NCI-H1092 treated with DMSO at 0.1 percent for 48 hours (cell line): ENCODE measurements at regions not wholly inside any gene's neighbourhood (a gene's known extent, or its start where the extent isn't known, plus 50 kb on each side); places are given as distances from the start of the nearest gene placed in this dataset.

Experiments
- DNase-seq: peaks from one replicate; lab custom pipeline; 2025; lab: John Stamatoyannopoulos, UW

DNA sequence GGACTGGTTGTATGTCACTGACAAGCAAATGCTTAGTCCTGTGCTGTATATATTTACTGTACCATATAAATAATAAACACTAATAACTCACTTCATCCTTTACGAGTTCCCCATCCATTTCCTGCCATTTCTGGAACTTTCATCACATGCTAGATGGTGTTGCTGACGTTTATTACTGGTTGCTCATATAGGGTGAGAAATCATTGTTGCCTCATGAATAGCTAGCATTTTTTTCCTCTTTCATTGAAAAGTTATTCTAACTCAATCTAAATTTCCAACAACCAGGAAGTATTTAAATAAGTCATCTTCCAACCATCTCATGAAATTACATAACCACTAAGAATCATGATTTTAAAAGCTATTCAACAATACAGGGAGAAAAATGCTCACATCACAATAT is 88.6 kb upstream of the RCN1 start:
- no peak for DNase-seq

DNA sequence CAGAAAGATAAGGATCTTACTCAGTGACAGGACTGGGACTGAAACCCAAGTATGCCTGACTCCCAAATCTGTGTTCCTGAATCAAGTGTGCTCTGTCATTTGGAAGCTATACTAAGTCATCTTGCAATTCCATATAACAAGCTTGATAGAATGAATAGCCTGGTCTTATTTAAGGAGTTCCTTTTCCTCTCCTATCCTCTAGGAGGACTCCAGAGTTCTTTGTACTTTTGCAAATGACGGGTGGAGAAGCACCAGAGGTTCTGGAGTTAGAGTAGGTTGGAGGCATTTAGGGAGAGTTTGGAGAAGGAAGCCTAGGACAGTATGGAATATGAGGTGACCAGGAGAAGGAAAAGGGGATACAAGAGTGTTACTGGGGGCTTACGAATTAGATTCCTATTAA is 92.9 kb upstream of the RCN1 start:
- DNase-seq, result no peak

DNA sequence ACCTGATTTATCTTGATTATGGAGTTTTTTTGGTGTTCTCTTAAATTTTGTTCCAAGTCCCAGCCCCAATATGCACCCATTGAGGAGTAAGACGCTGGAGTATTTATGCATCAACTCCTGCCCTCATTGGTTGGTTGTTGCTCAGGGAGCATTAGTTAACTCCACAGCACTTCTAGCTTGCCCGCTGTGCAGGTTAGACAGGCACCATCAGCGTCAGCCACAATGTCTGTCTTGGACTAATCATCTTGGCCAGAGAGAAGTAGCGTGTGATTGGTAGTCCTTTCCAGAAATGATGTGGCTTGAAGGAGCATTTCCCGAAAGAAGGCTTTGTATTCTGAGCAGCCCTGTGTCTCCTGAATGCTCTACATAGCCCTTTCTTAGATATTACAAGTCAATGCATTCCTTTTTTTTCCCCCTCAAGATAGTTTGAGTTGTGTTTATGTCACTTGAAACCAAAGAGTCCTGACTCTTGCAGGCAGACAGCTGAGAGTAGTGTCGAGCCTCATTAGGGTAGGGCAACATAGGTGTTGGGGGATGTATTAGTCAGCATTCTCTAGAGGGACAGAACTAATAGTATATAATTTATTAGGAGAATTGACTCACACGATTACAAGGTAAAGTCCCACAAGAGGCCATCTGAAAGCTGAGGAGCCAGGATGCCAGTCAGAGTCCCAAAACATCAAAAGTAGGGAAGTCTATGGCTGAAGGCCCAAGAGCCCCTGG is 94.6 kb upstream of the RCN1 start:
- DNase-seq, result no peak

DNA sequence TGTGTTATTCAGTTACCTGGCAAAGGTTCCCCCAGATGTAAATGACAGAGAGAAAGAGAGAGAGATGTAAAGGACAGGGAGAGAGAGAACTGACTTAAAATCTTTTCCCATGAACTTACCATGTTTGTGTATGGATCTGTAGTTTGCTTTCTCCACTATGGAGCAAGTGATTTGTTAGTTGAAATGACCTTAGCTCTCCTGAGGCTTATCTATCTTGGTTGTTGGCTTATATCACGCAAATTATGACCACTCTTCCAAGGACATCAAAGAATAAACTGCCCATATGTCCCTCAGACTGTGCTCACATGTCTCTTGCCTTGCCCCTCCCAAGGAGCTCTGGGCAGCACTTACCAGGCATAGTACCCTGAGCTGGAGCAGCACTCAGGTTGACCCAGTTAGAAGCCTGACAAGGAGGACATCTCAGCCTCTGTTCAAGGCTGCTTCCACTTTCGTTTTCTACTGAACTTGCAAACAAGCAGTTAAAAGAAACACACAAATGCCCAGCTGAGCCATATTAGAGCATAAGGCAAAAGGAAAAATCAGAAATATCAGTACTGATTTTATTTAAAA is 95.3 kb upstream of the RCN1 start:
- DNase-seq, result no peak

DNA sequence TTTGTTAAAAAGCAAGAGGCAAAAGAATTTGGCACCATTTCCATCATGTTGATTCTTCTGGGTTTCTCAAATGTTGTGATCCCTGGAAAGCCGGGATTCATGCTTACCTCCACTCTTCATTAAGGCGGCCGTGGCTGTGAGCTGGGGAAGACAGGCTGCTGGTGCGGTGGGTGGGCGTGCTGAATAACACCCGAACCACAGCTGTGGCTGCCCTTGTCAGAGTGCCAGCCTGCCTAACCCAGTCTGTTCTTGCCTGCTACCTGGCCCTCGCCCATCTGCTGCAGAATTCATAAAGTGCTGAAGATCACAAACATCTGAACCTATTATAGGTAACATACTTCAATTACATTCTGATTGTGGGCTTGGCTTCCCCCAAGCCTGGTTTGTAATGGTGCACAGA is 95.8 kb upstream of the RCN1 start:
- no peak for DNase-seq

DNA sequence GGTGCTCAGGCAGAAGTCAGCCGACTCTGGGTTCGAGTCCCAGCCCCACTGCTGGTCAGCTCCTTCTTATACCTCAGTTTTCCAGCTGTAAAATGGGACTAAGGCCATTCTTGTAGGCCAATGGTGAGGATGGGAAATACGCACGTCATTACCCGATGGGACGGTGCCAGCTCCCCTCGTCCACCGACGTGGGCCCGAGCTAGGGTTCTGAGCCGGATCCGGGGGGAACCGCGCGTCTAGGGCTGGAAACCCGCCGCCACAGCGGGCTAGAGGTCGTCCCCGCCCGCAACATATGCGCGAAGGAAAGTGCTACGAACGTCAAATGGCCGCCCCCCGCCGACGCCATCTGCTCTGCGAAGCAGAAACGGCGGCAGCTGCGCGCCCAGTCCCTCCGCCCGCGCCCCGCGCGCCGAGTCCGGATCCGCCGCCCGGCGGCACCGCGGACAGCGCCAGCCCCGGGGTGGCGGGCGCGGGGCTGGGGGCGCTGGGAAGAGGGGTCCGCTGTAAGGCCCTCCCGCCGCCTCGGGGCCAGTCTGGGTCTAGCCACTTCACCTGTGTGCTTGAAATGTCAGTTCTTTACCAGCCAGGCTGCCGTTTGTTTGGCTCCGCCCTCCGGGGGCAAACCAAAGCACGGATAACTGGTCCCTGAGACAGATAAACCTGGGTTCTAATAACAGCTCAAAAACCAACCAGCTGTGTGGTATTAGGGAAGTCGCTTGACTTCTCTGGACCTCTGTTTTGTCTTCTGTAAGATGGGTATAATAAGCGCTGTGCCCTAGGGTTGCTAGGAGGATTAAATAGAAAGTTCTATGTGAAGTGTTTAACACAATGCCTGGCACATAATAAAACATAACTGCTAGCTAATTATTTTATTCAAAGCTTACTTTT is 103.5 kb upstream of the RCN1 start:
- DNase-seq, result no peak

DNA sequence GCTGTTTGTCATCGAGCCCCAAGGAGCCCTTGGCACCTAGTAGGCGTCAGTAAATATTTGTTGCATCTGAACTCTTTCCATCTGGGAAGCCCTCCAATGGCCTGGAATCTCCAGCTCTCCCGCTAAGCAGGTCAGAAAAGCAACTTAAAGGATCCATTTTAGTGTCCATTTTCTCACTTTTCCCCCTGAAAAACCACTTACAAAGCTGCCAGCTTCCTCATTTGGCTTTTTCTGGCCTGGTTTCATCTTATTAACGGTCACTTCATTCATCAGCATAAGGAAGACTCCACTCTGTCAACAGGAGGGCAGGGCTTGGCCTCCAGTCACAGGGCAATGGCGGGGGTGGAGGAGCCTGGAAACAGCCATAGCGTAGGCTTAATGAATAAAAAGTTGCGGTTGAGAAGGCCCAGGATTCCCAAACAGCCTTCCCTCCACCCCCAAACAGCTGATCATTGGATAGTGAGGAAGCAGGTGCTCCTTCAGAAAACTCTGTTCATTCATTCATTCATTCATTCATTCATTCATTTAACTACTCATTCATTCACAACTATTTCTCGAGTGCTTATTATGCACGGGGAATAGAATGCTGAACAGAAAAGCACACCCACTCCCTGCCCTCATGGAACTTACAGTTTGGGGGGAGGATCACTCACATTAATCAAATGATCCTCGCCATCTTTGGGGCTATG is 104.5 kb upstream of the RCN1 start:
- DNase-seq, result no peak

DNA sequence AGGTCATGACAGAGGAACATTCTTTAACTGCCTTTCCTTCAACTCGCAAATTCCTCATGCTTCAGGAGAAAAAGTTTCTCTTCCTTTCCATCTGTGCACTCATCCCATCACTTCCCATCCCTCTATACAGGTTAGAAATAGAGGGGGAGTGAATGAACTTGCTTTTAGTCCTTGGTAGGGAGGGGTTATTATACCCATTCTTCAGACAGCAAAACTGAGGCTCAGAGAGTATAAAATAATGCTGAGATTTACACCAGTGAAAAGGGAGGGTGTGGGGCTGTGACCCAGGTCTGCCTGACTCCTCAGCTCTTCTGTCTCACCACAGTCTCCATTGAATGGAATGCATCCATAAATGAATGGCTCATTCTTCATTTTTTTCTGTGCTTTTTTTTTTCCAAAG is 109.4 kb upstream of the RCN1 start:
- DNase-seq, result no peak

DNA sequence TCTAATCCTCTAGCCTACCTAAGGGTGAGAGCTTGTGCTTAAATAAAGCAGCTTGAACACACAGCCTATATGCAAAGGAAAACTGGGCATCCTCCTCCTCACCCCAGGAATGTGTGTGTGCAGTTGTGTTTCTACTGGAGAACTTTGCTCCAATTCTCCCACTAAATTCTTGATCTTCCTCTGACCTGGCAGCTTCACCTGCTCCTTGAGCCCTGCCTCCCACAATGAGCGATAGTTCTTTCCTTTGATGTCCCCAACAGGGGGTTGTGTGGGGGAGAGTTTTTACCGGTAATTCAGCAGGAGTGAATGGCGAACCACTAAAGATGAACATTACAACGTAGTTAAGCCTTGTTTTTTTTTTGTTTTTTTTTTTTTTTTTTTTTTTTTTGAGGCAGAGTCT is 113.5 kb upstream of the RCN1 start:
- no peak for DNase-seq

DNA sequence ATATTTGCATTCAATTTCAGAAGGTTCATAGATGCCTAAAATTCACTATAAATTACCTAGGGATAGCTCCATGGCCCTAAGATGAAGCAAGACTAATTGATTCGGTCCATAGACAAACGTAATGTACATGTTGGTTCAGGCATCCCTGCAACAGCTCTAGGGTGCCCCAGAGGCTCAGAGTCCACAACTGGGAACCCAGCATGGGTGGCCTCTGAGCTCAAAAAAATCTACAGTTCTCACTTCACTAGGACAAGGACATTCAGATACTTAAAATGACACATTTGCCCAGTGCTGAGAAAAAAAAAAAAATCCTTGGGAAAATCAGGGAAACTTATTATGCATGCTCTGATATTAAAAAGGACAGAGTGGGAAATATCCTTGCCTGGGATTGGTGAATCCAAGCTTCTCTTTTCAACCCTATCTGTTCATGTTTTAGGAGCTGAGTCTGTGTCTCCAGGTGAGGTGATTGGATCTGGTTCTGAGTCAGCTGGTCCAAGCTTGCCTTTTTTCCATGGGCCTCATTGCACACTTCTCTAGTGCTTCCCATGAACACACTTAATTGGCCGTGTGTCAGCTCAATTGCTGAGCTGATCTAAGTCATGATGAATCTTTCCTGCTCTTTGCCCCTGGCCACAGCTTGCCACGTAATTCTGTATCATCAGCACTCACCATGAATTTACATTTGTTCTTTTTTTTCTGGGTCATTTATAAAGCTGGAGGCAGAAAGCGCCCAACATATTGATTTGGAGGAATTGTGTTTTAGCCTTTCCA is 116.3 kb upstream of the RCN1 start:
- no peak for DNase-seq

DNA sequence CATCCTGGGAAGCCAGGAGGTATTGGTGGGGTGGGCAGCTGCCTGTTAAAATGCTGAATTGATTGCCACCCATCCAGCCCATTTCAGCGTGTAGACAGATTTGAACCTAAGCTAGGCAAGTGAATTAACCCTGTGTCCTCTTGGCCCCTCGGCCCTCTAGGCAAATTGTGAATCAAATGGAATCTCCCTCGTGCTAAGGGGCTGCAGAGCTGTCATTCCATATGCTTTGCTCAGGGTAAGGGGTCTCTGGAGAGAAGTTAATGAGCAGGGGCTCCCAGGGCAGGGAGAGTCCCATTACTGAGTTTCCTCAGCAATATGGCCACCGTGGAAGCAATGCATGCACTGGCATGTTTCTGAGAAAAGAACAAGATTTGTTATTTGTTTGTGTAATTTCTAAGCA is 117.7 kb upstream of the RCN1 start:
- no peak for DNase-seq

DNA sequence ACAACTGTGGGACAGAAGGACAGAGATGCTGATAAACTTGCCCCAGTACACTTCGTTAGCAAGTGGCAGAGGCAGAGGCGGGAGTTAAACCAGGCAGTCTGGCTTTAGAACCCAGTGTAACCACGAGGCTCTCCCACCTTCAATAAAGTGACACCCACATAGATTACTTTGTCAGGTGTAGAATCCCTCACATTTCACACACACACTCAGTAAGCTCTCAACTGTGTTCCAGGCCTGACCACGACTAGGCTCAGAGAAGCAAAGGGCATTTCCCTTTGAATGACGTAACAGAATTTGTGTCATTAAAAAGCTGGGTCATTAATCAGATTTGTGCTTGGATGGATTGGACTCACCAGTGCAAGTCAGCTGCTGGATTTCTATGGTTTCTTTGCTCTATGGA is 118.3 kb upstream of the RCN1 start:
- no peak for DNase-seq

DNA sequence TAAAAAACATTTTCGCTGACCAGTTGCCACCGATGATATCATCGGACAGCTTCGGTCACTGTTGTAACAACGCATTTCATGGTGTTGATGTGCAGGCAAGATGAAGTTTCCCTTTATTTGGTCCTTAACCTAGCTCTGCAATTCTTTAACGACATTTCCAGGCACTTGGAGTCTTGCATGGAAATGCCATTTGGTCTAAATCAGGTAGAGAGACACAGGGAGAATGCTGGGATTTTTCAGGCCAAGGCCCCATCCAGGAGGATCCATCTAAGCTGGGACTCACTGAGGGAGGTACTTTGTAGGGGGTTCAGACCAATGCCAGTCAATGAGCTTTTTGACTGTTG is 121.5 kb upstream of the RCN1 start:
- DNase-seq, result no peak

DNA sequence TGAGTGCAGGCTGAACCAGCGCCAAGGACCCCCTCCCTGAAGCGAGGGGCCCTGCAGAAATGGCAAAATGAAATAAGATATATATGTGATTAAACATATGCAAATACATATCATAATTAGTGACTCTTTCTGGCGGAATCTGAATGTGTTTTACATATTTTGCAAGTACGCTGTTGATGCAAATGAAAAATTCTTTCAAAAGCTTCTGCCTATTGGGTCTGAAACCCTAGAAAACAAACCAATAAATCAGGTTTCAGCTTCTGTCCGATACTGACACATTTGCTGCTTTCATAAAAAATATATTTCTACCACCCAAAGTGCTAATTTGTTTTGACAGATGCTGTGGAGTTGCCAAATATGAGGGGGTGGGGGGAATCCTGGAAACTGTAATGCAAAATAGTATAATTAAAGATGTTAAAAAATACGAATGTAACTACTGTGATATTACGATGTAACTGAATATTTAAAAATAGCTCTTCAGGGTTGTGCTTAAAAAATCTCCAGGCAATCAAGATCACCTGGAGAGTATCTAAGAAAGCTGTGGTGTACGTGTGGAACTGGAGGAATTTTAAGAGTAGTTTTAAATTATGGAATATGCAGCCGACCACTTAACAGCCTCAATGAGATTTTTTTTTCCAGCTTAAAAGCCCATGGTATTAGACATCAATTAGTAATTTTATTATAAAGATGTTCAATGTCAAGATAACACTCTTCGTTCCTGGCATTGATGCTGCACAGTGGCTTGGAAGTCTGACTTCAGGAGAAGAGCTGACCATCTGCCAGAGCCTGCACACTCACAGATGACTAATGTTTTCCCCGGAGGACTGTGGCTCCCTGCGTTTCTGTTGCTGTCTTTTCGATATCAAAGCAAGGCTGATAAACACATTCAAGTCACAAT is 122.2 kb upstream of the RCN1 start:
- no peak for DNase-seq

DNA sequence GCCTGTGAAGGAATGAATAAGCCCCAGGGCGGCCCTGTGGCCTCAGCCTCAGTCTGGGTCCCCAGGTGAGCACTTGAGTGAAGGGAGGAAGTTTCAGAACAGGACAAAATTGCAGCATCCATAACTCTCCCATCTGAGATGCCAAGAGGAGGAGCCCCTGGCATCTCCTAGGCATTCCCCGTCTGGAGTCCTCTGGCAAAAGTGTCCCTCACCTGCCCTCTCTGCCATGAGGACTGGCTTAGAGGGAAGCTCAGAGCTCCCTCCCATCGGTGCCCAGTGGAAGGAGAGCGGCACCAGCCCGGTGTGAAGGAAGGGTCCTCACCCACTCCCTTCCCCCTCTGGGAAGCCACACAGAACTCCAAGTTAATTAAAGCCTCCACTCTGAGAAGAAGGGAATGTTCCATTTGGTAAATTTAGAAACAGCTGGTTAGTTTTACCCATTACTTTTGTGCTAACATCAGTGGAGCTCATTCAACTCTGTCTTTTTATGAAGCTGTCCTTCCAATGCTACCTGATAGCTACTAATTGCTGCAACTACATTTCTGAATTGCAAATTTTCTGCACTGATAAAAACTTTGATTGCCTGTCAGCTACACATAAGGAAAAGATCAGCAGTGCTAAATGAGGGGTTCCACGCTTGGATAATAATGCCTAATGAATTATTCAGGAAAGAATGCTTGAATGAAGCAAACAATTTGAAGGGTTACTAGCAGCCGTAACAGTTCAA is 123.3 kb upstream of the RCN1 start:
- no peak for DNase-seq

DNA sequence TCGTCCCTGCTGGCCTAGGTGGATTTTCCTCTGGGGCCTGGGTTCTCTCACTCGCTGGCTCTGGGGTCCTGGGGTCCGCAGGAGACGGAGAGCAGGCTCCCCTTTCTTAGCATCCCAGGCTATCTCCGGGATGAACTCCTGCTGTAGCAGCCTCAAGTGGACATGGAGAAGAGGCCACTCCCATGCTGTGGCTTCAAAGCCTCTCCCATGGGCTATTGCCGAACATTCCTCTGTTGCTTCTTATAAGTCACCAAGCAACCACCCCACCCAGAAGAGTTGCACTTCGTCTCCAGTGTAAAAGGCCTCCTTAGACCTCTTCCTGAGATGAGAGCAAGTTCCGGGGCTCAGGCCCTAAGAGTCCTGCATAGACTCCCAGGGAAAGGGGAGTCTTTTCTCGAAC is 124.0 kb upstream of the RCN1 start:
- no peak for DNase-seq

DNA sequence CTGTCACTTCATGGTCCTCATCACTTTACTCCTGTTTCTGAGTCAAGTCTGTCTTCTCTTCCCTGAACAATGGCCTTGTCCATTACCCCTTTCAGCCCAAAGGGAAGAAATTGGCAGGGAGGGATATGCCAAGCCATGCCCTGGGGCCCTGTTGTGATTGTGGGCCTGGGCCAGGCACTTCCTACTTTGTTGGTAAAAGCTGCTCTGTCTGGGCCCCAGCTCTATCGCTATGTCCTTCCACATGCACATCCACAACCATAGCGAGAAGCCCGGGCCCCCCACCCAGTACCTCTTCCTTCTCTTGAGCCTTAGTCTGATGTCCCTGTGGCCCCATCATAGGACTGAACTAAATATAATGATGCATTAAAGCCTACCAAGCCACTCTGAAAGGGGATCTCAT is 126.7 kb upstream of the RCN1 start:
- DNase-seq, result no peak

DNA sequence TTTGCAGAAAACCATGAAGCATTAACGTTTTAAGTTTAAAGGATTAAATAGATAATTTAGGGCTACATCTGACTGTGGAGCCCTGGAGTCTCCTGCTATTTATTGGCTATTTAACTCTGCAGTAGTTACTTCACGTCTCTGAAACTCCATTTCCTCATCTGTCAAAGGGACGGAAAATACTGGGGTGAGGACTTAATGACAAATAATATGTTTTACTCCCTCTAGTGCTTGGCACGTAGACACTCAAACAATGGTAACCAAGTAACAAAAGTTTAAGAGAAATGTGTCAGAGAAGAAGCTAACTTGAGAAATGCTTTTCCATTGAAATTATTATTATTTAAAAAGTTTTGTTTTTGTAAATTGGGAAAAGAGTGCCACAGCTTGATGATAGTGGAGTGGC is 130.7 kb upstream of the RCN1 start:
- no peak for DNase-seq

DNA sequence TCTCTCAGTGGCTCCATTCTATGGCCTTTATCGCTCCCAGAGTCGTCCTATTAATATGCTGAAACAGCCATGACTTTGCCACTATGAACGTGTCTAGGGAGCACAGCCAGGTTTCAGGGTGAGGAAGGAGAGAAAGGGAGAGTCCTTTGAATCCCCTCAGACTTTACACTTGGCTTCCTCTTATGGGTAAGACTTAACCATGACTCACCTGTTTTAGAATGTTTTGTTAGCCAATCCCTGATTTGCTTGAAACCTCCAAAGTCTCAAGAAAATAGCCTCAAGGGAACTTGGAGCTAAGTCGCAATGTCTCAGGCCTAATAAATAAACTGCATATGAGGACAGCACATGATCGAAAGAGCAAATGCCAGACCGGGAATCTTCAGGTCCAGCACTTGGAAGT is 131.2 kb upstream of the RCN1 start:
- no peak for DNase-seq

DNA sequence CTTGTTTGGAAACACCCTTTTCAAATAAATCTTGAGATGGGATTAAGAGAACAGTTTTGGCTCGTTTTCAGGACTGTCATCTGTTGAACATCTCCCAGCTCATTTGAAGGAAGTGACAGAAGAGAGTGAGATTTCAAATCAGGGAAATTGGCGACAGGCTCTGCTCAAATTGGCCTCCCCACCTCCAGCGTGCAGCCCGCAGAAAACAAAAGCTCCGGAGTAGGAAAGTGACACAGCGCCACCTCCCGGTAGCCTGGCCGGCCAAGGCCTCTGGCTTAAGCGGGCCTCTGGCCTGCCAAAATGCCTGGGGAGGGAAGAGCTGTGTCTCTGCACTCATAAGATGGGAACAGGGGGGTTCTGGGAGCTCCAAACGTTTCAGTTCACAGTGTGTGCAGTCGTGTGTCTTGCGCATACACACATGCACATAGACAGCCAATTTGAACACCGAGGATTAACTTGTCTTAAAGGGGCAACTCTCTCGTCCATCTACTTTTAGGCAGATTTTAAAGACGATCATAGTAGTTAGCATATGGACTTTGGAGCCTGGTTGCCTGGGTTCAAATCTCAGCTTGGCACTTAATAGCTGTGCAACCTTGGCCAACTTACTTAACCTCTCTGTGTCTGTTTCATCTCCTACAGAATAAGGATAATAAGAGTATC is 132.7 kb upstream of the RCN1 start:
- DNase-seq, result no peak
